H9 (cell line): ENCODE measurements at regions not wholly inside any gene's neighbourhood (a gene's known extent, or its start where the extent isn't known, plus 50 kb on each side); places are given as distances from the start of the nearest gene placed in this dataset.

ENCODE experiments used
- DNase-seq: peaks from one replicate; pipeline ENCODE4 v3.0.0-alpha.2; 2017
- H2AFZ ChIP-seq: one replicate; pipeline ENCODE4 v1.6.1; 2013; ENCODE audit warnings: mild to moderate bottlenecking, low read length, control low read depth, moderate library complexity
- H2AK5ac ChIP-seq: 2 replicates; pipeline ENCODE4 v1.6.1; 2013; ENCODE audit warnings: low read length, control low read depth, mixed read lengths; ENCODE audit not compliant: insufficient read length
- H2BK120ac ChIP-seq: one replicate; pipeline ENCODE4 v1.6.1; 2013; ENCODE audit warnings: low read depth, mild to moderate bottlenecking, low read length, control low read depth, inconsistent platforms; ENCODE audit not compliant: poor library complexity, severe bottlenecking
- H2BK12ac ChIP-seq: 2 replicates; pipeline ENCODE4 v1.6.1; 2013; ENCODE audit warnings: low read length, control low read depth, mixed read lengths, low read depth; ENCODE audit not compliant: insufficient read length
- H2BK15ac ChIP-seq: 2 replicates; pipeline ENCODE4 v1.6.1; 2013; ENCODE audit warnings: low read depth, low read length, control low read depth
- H2BK20ac ChIP-seq: one replicate; pipeline ENCODE4 v1.6.1; 2013; ENCODE audit warnings: low read depth, mild to moderate bottlenecking, low read length, control low read depth, inconsistent platforms; ENCODE audit not compliant: poor library complexity, severe bottlenecking
- H2BK5ac ChIP-seq: 2 replicates; pipeline ENCODE4 v1.6.1; 2013; ENCODE audit warnings: low read length, control low read depth, mixed read lengths; ENCODE audit not compliant: insufficient read length
- H3K14ac ChIP-seq: 2 replicates; pipeline ENCODE4 v1.6.1; 2013; ENCODE audit warnings: low read length, control low read depth; ENCODE audit not compliant: insufficient read depth
- H3K18ac ChIP-seq: 2 replicates; pipeline ENCODE4 v1.6.1; 2013; ENCODE audit warnings: low read depth, mild to moderate bottlenecking, mixed read lengths, low read length, control low read depth; ENCODE audit not compliant: insufficient read length
- H3K23ac ChIP-seq: 2 replicates; pipeline ENCODE4 v1.6.1; 2013; ENCODE audit warnings: low read length, control low read depth, mixed read lengths, low read depth; ENCODE audit not compliant: insufficient read length
- H3K23me2 ChIP-seq: 2 replicates; pipeline ENCODE4 v1.6.1; 2013; ENCODE audit warnings: low read depth, mild to moderate bottlenecking, mixed read lengths, low read length, control low read depth; ENCODE audit not compliant: insufficient read length, poor library complexity, severe bottlenecking
- H3K27ac ChIP-seq: 2 replicates; pipeline ENCODE4 v1.5.1; 2013; ENCODE audit warnings: low read length, control low read depth, mixed read lengths, low read depth; ENCODE audit not compliant: insufficient read length
- H3K27me3 ChIP-seq: 2 replicates; pipeline ENCODE4 v1.6.1; 2013; ENCODE audit warnings: low read length, control low read depth, inconsistent platforms; ENCODE audit not compliant: insufficient read depth
- H3K4ac ChIP-seq: 2 replicates; pipeline ENCODE4 v1.6.1; 2013; ENCODE audit warnings: low read depth, mild to moderate bottlenecking, control low read depth, inconsistent platforms, low read length, moderate library complexity
- H3K4me1 ChIP-seq: 2 replicates; pipeline ENCODE4 v1.6.1; 2013; ENCODE audit warnings: low read length, control low read depth, inconsistent platforms; ENCODE audit not compliant: insufficient read depth
- H3K4me2 ChIP-seq: 2 replicates; pipeline ENCODE4 v1.6.1; 2013; ENCODE audit warnings: low read length, control low read depth, mixed read lengths; ENCODE audit not compliant: insufficient read length, insufficient read depth
- H3K56ac ChIP-seq: 2 replicates; pipeline ENCODE4 v1.6.1; 2013; ENCODE audit warnings: low read depth, mild to moderate bottlenecking, mixed read lengths, low read length, control low read depth; ENCODE audit not compliant: insufficient read length
- H3K79me1 ChIP-seq: 2 replicates; pipeline ENCODE4 v1.6.1; 2013; ENCODE audit warnings: low read depth, mild to moderate bottlenecking, moderate library complexity, low read length, control low read depth, inconsistent platforms; ENCODE audit not compliant: insufficient read depth, poor library complexity, severe bottlenecking
- H3K79me2 ChIP-seq: 2 replicates; pipeline ENCODE4 v1.6.1; 2013; ENCODE audit warnings: low read length, control low read depth, inconsistent platforms; ENCODE audit not compliant: insufficient read depth
- H3K9ac ChIP-seq: 2 replicates; pipeline ENCODE4 v1.6.1; 2013; ENCODE audit warnings: low read length, control low read depth, mixed read lengths; ENCODE audit not compliant: insufficient read length; ENCODE audit errors: extremely low read depth
- H3K9me3 ChIP-seq: one replicate; pipeline ENCODE4 v1.6.1; 2013; ENCODE audit warnings: low read depth, low read length, inconsistent platforms; ENCODE audit not compliant: control insufficient read depth
- H3T11ph ChIP-seq: one replicate; pipeline ENCODE4 v1.6.1; 2013; ENCODE audit warnings: mild to moderate bottlenecking, low read length, control low read depth, inconsistent platforms
- H4K20me1 ChIP-seq: one replicate; pipeline ENCODE4 v1.6.1; 2013; ENCODE audit not compliant: control insufficient read depth, insufficient read length, insufficient read depth
- H4K5ac ChIP-seq: 2 replicates; pipeline ENCODE4 v1.6.1; 2013; ENCODE audit warnings: low read depth, mild to moderate bottlenecking, mixed read lengths, low read length, control low read depth; ENCODE audit not compliant: insufficient read length
- H4K8ac ChIP-seq: replicated peaks from 2 replicates; pipeline ENCODE4 v1.6.1; 2013; ENCODE audit warnings: low read length, control low read depth, mixed read lengths, low read depth; ENCODE audit not compliant: insufficient read length
- H4K91ac ChIP-seq: 2 replicates; pipeline ENCODE4 v1.6.1; 2013; ENCODE audit warnings: low read depth, mild to moderate bottlenecking, moderate library complexity, mixed read lengths, low read length, control low read depth; ENCODE audit not compliant: insufficient read length
- H3K27ac Mint-ChIP-seq, 3 experiments: 2 replicates in 2 of 3; 3 replicates in 1 of 3; pipeline ENCODE4 v1.8.0; 2020 to 2021; ENCODE audit warnings: mixed read lengths in 3 of 3, mild to moderate bottlenecking in 1 of 3, moderate library complexity in 1 of 3
- H3K27me3 Mint-ChIP-seq: 2 replicates; pipeline ENCODE4 v1.8.0; 2021; ENCODE audit warnings: low read depth, mild to moderate bottlenecking, moderate library complexity, mixed read lengths
- H3K36me3 Mint-ChIP-seq, 3 experiments: 2 replicates in 2 of 3; 3 replicates in 1 of 3; pipeline ENCODE4 v1.8.0; 2020 to 2021; ENCODE audit warnings: low read depth in 3 of 3, mixed read lengths in 3 of 3; ENCODE audit not compliant: insufficient read depth in 1 of 3
- H3K4me1 Mint-ChIP-seq, 2 experiments: 2 replicates each; pipeline ENCODE4 v1.8.0; 2020; ENCODE audit warnings: mixed read lengths in 2 of 2
- H3K4me3 Mint-ChIP-seq, 2 experiments: 2 replicates in 1 of 2; 3 replicates in 1 of 2; pipeline ENCODE4 v1.8.0; 2020 to 2021; ENCODE audit warnings: mild to moderate bottlenecking in 2 of 2, mixed read lengths in 2 of 2, moderate library complexity in 1 of 2
- H3K9me3 Mint-ChIP-seq, 2 experiments: 2 replicates in 1 of 2; 3 replicates in 1 of 2; pipeline ENCODE4 v1.8.0; 2020; ENCODE audit warnings: mild to moderate bottlenecking in 2 of 2, mixed read lengths in 2 of 2, moderate library complexity in 1 of 2
- CTCF ChIP-seq: fragments of 200-600 bp; sonication (generic); conservative IDR thresholded peaks from 3 replicates; pipeline ENCODE4 v1.8.0; 2021; ENCODE audit warnings: antibody characterized with exemption, mild to moderate bottlenecking
- WGBS: extraction: QIAGEN DNeasy Blood & Tissue Kit; methylation state at CpG from one replicate; pipeline ENCODE4 v1.1.7; 2013; ENCODE audit warnings: missing lambda C conversion rate, low lambda C conversion rate, mixed read lengths; ENCODE audit not compliant: insufficient read length; ENCODE audit errors: extremely low coverage; 5-methylcytosine and 5-hydroxymethylcytosine counted together

GRCh38 chr14:43480976-43481375 lies 1026.1 kb downstream of the FSCB start:
- WGBS = no CpG with 5 or more reads among the region's 1 CpG
- Histone ChIP-seq H4K20me1 (no peaks in the 10 kb centered on the region), H2BK15ac (no peak overlapping the region), H2BK5ac (no peak overlapping the region), H3K14ac (no peak overlapping the region), H3K27me3 (no peaks in the 10 kb centered on the region), H3K79me1 (no peaks in the 10 kb centered on the region), H2AFZ (no peak overlapping the region), H3K23me2 (no peaks in the 10 kb centered on the region), H3K9ac (no peak overlapping the region), H2BK12ac (no peak overlapping the region), H4K8ac (no peak overlapping the region), H3K18ac (no peak overlapping the region), H2BK120ac (no peak overlapping the region), H4K5ac (no peak overlapping the region), H3K27ac (no peak overlapping the region), H3K23ac (no peak overlapping the region), H4K91ac (no peak overlapping the region), H3K9me3 (no peaks in the 10 kb centered on the region), H3T11ph (no peak overlapping the region), H3K4me1 (no peaks in the 10 kb centered on the region; the same call in 1 of the 2 replicates), H2AK5ac (no peak overlapping the region), H3K56ac (no peak overlapping the region), H2BK20ac (no peak overlapping the region), H3K4ac (no peak overlapping the region), H3K79me2 (no peaks in the 10 kb centered on the region), H3K4me2 (no peak overlapping the region)
- Mint-ChIP-seq H3K9me3 (no peaks in the 10 kb centered on the region), H3K27ac (0 out of 7 replicates have a peak overlapping the region, but pooled peaks of 1 of the 3 experiments have one; percentile 15), H3K36me3 (peaks cover 0 to 5% (median 0%) of the 10 kb centered on the region in 3 experiments; a peak in 2 of 7 replicates), H3K4me3 (no peak overlapping the region), H3K27me3 (no peaks in the 10 kb centered on the region), H3K4me1 (peaks cover 29 to 35% of the 10 kb centered on the region in 2 experiments)
- no peak for TF ChIP-seq CTCF
- no peak for DNase-seq
